Anterior cingulate cortex (tissue), 58 donors: ENCODE measurements at regions not wholly inside any gene's neighbourhood (a gene's known extent, or its start where the extent isn't known, plus 50 kb on each side); places are given as distances from the start of the nearest gene placed in this dataset.

Experiments
- DNase-seq, 58 donors: peaks; one replicate each; lab custom pipeline; 2025; lab: John Stamatoyannopoulos, UW

- no peak for DNase-seq
Observed at GRCh38 chr3:124089214-124089613, 97.3 kb upstream of the ROPN1 start.

- peak in 24 of 58 donors; percentile 17 to 79 (median 42) for DNase-seq
Observed at GRCh38 chr3:124091716-124092115, 99.8 kb upstream of the ROPN1 start.

- DNase-seq: no peak
Observed at GRCh38 chr3:124092811-124093210, 100.9 kb upstream of the ROPN1 start.

- peak in 39 of 58 donors; percentile 6 to 75 (median 43) for DNase-seq
Observed at GRCh38 chr3:124094496-124094895, 102.6 kb upstream of the ROPN1 start.

- no peak for DNase-seq
Observed at GRCh38 chr3:124097362-124098131, 105.6 kb upstream of the ROPN1 start.

- DNase-seq: no peak
Observed at GRCh38 chr3:124101643-124102042, 109.7 kb upstream of the ROPN1 start.

- no peak for DNase-seq
Observed at GRCh38 chr3:124107104-124107890, 115.4 kb upstream of the ROPN1 start.

GRCh38 chr3:124108446-124108845, 116.5 kb upstream of the ROPN1 start:
- no peak for DNase-seq

- DNase-seq: no peak
Observed at GRCh38 chr3:124113485-124113884, 121.6 kb upstream of the ROPN1 start.

- no peak for DNase-seq
Observed at GRCh38 chr3:124115279-124115678, 123.4 kb upstream of the ROPN1 start.

GRCh38 chr3:124115956-124116355, 124.0 kb upstream of the ROPN1 start:
- DNase-seq: no peak

GRCh38 chr3:124116906-124117305, 125.0 kb upstream of the ROPN1 start:
- no peak for DNase-seq

- peak in 23 of 58 donors; percentile 6 to 65 (median 21) for DNase-seq
Observed at GRCh38 chr3:124117486-124117885, 125.6 kb upstream of the ROPN1 start.

GRCh38 chr3:124118397-124118796, 126.5 kb upstream of the ROPN1 start:
- no peak for DNase-seq

GRCh38 chr3:124119056-124119716, 127.3 kb upstream of the ROPN1 start:
- no peak for DNase-seq

GRCh38 chr3:124121379-124122312, 129.7 kb upstream of the ROPN1 start:
- peak in 6 of 58 donors; percentile 3 to 21 (median 12) for DNase-seq

GRCh38 chr3:124125315-124125714, 133.4 kb upstream of the ROPN1 start:
- DNase-seq: no peak

GRCh38 chr3:124126436-124127023, 134.6 kb upstream of the ROPN1 start:
- DNase-seq: no peak

GRCh38 chr3:124131158-124131557, 139.2 kb upstream of the ROPN1 start:
- no peak for DNase-seq

GRCh38 chr3:124131580-124131979, 139.7 kb upstream of the ROPN1 start:
- no peak for DNase-seq
